NCI-H526 treated with DMSO at 0.1 percent for 48 hours (cell line): ENCODE measurements at regions not wholly inside any gene's neighbourhood (a gene's known extent, or its start where the extent isn't known, plus 50 kb on each side); places are given as distances from the start of the nearest gene placed in this dataset.
"Not testable (repeated sequence)": the region's sequence is repeated elsewhere in the genome, so short reads cannot be mapped to it uniquely, and the experiment has no call there.

Experiments used
- DNase-seq: peaks from one replicate; lab custom pipeline; 2025; lab: John Stamatoyannopoulos, UW

GRCh38 chr5:28305891-28306290, 1267.5 kb upstream of the CDH9 start:
- no peak for DNase-seq

- no peak for DNase-seq
Measured at GRCh38 chr5:28301712-28302111, 1263.3 kb upstream of the CDH9 start.

- no peak for DNase-seq
Measured at GRCh38 chr5:28296254-28297013, 1258.0 kb upstream of the CDH9 start.

GRCh38 chr5:28287021-28287420, 1248.6 kb upstream of the CDH9 start:
- not testable (repeated sequence) for DNase-seq

- no peak for DNase-seq
Measured at GRCh38 chr5:28286566-28286965, 1248.2 kb upstream of the CDH9 start.

GRCh38 chr5:28284788-28285187, 1246.4 kb upstream of the CDH9 start:
- DNase-seq: no peak

- no peak for DNase-seq
Measured at GRCh38 chr5:28281351-28281750, 1243.0 kb upstream of the CDH9 start.

- no peak for DNase-seq
Measured at GRCh38 chr5:28275931-28276330, 1237.5 kb upstream of the CDH9 start.

GRCh38 chr5:28269978-28270377, 1231.6 kb upstream of the CDH9 start:
- no peak for DNase-seq

- no peak for DNase-seq
Measured at GRCh38 chr5:28265877-28266276, 1227.5 kb upstream of the CDH9 start.

GRCh38 chr5:28254846-28255245, 1216.5 kb upstream of the CDH9 start:
- DNase-seq: no peak

- no peak for DNase-seq
Measured at GRCh38 chr5:28253431-28253830, 1215.0 kb upstream of the CDH9 start.

GRCh38 chr5:28249771-28250415, 1211.5 kb upstream of the CDH9 start:
- DNase-seq: no peak

GRCh38 chr5:28234356-28234968, 1196.1 kb upstream of the CDH9 start:
- no peak for DNase-seq

GRCh38 chr5:28226407-28226806, 1188.0 kb upstream of the CDH9 start:
- no peak for DNase-seq

- no peak for DNase-seq
Measured at GRCh38 chr5:28219539-28219938, 1181.2 kb upstream of the CDH9 start.

- DNase-seq: no peak
Measured at GRCh38 chr5:28217695-28218094, 1179.3 kb upstream of the CDH9 start.

- DNase-seq: no peak
Measured at GRCh38 chr5:28216939-28217360, 1178.6 kb upstream of the CDH9 start.

- no peak for DNase-seq
Measured at GRCh38 chr5:28215091-28215490, 1176.7 kb upstream of the CDH9 start.

- no peak for DNase-seq
Measured at GRCh38 chr5:28214292-28214691, 1175.9 kb upstream of the CDH9 start.

- no peak for DNase-seq
Measured at GRCh38 chr5:28208356-28208755, 1170.0 kb upstream of the CDH9 start.

- DNase-seq: no peak
Measured at GRCh38 chr5:28190011-28190410, 1151.6 kb upstream of the CDH9 start.

GRCh38 chr5:28174691-28175090, 1136.3 kb upstream of the CDH9 start:
- no peak for DNase-seq
